ENCODE measurements at regions not wholly inside any gene's neighbourhood (a gene's known extent, or its start where the extent isn't known, plus 50 kb on each side); places are given as distances from the start of the nearest gene placed in this dataset.
A peak's percentile ranks its signal among the peaks of the same experiment; 100 is the strongest.

DNA sequence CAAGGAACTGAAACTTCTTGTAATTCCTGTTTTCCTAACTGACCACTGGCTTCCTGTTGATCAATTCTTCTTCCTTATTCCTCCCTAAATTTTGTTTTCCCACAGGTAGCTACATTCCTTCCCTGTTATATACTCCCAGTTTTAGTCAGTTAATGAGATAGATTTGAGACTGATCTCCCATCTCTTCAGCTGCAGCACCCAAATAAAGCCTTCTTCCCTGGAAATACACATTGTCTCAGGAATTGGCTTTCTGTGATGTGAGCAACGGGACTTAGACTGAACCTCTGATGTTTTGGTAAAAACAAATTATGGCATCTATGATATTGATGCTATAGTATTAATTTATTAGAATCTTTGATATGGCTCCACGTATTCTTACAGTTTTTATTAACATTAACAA lies 617.3 kb upstream of the ST8SIA4 start:
- H3K4me3 ChIP-seq: no peak overlapping the region
- ATAC-seq (no peak), DNase-seq (no peak), FAIRE-seq (no peak)
- no peaks in the 10 kb centered on the region for H3K9me3 ChIP-seq
- WGBS, 2 donors: 50 to 64% methylated on average over 2 of the region's 2 CpGs
- no peaks in the 10 kb centered on the region for H3K27me3 ChIP-seq
- no peak overlapping the region for H3K27ac ChIP-seq
- no peaks in the 10 kb centered on the region for H3K36me3 ChIP-seq
- intact Hi-C loops (cut with DNase I): no loop called here
- H3K4me1 ChIP-seq: no peaks in the 10 kb centered on the region
- TF ChIP-seq, protein P1, sequence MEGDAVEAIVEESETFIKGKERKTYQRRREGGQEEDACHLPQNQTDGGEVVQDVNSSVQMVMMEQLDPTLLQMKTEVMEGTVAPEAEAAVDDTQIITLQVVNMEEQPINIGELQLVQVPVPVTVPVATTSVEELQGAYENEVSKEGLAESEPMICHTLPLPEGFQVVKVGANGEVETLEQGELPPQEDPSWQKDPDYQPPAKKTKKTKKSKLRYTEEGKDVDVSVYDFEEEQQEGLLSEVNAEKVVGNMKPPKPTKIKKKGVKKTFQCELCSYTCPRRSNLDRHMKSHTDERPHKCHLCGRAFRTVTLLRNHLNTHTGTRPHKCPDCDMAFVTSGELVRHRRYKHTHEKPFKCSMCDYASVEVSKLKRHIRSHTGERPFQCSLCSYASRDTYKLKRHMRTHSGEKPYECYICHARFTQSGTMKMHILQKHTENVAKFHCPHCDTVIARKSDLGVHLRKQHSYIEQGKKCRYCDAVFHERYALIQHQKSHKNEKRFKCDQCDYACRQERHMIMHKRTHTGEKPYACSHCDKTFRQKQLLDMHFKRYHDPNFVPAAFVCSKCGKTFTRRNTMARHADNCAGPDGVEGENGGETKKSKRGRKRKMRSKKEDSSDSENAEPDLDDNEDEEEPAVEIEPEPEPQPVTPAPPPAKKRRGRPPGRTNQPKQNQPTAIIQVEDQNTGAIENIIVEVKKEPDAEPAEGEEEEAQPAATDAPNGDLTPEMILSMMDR (IDR thresholded peaks at IDR 0.05): no peak

GRCh38 chr5:101517795-101518194 lies 614.7 kb upstream of the ST8SIA4 start:
- WGBS, 2 donors: 17 to 24% methylated on average over 2 of the region's 2 CpGs
- Histone ChIP-seq H3K36me3 (no peaks in the 10 kb centered on the region), H3K4me3 (no peak overlapping the region), H3K4me1 (no peaks in the 10 kb centered on the region), H3K27ac (no peak overlapping the region), H3K27me3 (no peaks in the 10 kb centered on the region), H3K9me3 (no peaks in the 10 kb centered on the region)
- ATAC-seq: no peak
- intact Hi-C loops (cut with DNase I): no loop called here
- TF ChIP-seq, protein P1 (IDR thresholded peaks at IDR 0.05): no peak
- FAIRE-seq: no peak
- DNase-seq: no peak

GRCh38 chr5:101515721-101516120 lies 612.6 kb upstream of the ST8SIA4 start:
- H3K9me3 ChIP-seq: no peaks in the 10 kb centered on the region
- DNase-seq: no peak
- H3K4me3 ChIP-seq: no peak overlapping the region
- TF ChIP-seq, protein P1 (IDR thresholded peaks at IDR 0.05): no peak
- FAIRE-seq: no peak
- no peak for ATAC-seq
- H3K27me3 ChIP-seq: no peaks in the 10 kb centered on the region
- no peak overlapping the region for H3K27ac ChIP-seq
- no peaks in the 10 kb centered on the region for H3K36me3 ChIP-seq
- intact Hi-C loops (cut with DNase I): no loop called here
- 66 to 73% methylated on average over 2 of the region's 2 CpGs for WGBS, 2 donors
- H3K4me1 ChIP-seq: no peaks in the 10 kb centered on the region

GRCh38 chr5:101505891-101506570 lies 602.9 kb upstream of the ST8SIA4 start:
- peak in 1 of 6 donors; percentile 40 for DNase-seq
- Histone ChIP-seq H3K4me1 (no peaks in the 10 kb centered on the region), H3K36me3 (no peaks in the 10 kb centered on the region), H3K9me3 (no peaks in the 10 kb centered on the region), H3K27me3 (no peaks in the 10 kb centered on the region), H3K4me3 (no peak overlapping the region), H3K27ac (no peak overlapping the region)
- intact Hi-C loops (cut with DNase I): no loop called here
- no peak for FAIRE-seq
- TF ChIP-seq, protein P1 (IDR thresholded peaks at IDR 0.05): no peak
- ATAC-seq: no peak
- WGBS, 2 donors: 83% methylated on average over 25 of the region's 25 CpGs

GRCh38 chr5:101482931-101483330 lies 579.8 kb upstream of the ST8SIA4 start:
- Histone ChIP-seq H3K9me3 (no peaks in the 10 kb centered on the region), H3K27me3 (no peaks in the 10 kb centered on the region), H3K4me3 (no peak overlapping the region), H3K4me1 (no peaks in the 10 kb centered on the region), H3K36me3 (no peaks in the 10 kb centered on the region), H3K27ac (no peak overlapping the region)
- no peak for DNase-seq
- intact Hi-C loops (cut with DNase I): no loop called here
- 53 to 60% methylated on average over 3 of the region's 3 CpGs for WGBS, 2 donors
- TF ChIP-seq, protein P1 (IDR thresholded peaks at IDR 0.05): no peak
- FAIRE-seq: no peak
- no peak for ATAC-seq
